Activated B cell treated with CpG ODN at 0.5 μM for 24 hours (primary cell): ENCODE measurements at regions not wholly inside any gene's neighbourhood (a gene's known extent, or its start where the extent isn't known, plus 50 kb on each side); places are given as distances from the start of the nearest gene placed in this dataset.

ENCODE experiments used
- ATAC-seq: fragments of 200-7000 bp; cut with Tn5 transposase; one replicate; pipeline ENCODE4 v1.10.0; 2021; ENCODE audit warnings: low read depth, mild to moderate bottlenecking, moderate library complexity
- CTCF ChIA-PET: fragments of 350-600 bp; sonication (Branson Sonifier 250); formaldehyde crosslinking; loops from one replicate; lab custom pipeline; 2021; ENCODE audit warnings: antibody characterized with exemption; lab: Charles Lee
- POLR2A ChIA-PET: fragments of 350-600 bp; sonication (Branson Sonifier 250); formaldehyde crosslinking; loops from one replicate; lab custom pipeline; 2021; ENCODE audit warnings: antibody characterized with exemption; lab: Charles Lee
- DNase-seq: peaks from one replicate; pipeline ENCODE4 v3.0.0; 2022
- H3K27ac Mint-ChIP-seq: one replicate; pipeline ENCODE4 v1.8.0; 2020; ENCODE audit warnings: mixed read lengths
- H3K27me3 Mint-ChIP-seq: one replicate; pipeline ENCODE4 v1.8.0; 2021; ENCODE audit warnings: mixed read lengths
- H3K36me3 Mint-ChIP-seq: one replicate; pipeline ENCODE4 v1.8.0; 2021; ENCODE audit warnings: low read depth, mixed read lengths
- H3K4me1 Mint-ChIP-seq: one replicate; pipeline ENCODE4 v1.8.0; 2021; ENCODE audit warnings: mixed read lengths
- H3K4me3 Mint-ChIP-seq: one replicate; pipeline ENCODE4 v1.8.0; 2020; ENCODE audit warnings: mild to moderate bottlenecking, mixed read lengths
- H3K9me3 Mint-ChIP-seq: one replicate; pipeline ENCODE4 v1.8.0; 2020; ENCODE audit warnings: mixed read lengths
- CTCF ChIP-seq: fragments of 200-600 bp; IDR thresholded peaks from one replicate; pipeline ENCODE4 v1.8.0; 2022; ENCODE audit warnings: antibody characterized with exemption, mild to moderate bottlenecking
- intact Hi-C: fragments of 100-400 bp; cut with micrococcal nuclease; formaldehyde crosslinking; loops from one replicate; pipeline ENCODE4 v1.15.1; 2024

GRCh38 chr2:9738062-9738461 is 105.2 kb upstream of the TAF1B start:
- Mint-ChIP-seq H3K4me1 (peaks cover 7% of the 10 kb centered on the region), H3K4me3 (no peak overlapping the region), H3K27me3 (peaks cover 4% of the 10 kb centered on the region), H3K36me3 (no peaks in the 10 kb centered on the region), H3K27ac (no peak overlapping the region), H3K9me3 (peaks cover 9% of the 10 kb centered on the region)
- ATAC-seq (no peak), DNase-seq (no peak)
- POLR2A ChIA-PET = interaction anchor here (0.6 kb wide), 1 partner anchor 10 kb away, joined by 3 read pairs; no protein-coding TSS in a partner anchor
- TF ChIP-seq CTCF = no peak
- CTCF ChIA-PET = no interaction called here
- intact Hi-C loops = no loop called here

GRCh38 chr2:9738535-9739496 is 104.5 kb upstream of the TAF1B start:
- ChIA-PET CTCF (no interaction called here), POLR2A (interaction anchor here (0.6 kb wide), 1 partner anchor 9 kb away, joined by 3 read pairs; no protein-coding TSS in a partner anchor)
- DNase-seq (no peak), ATAC-seq (peak; percentile 14)
- TF ChIP-seq CTCF = no peak
- Mint-ChIP-seq H3K27ac (peak overlapping the region; percentile 51), H3K27me3 (peaks cover 4% of the 10 kb centered on the region), H3K4me3 (peak overlapping the region; percentile 81), H3K9me3 (peaks cover 9% of the 10 kb centered on the region), H3K36me3 (no peaks in the 10 kb centered on the region), H3K4me1 (peaks cover 7% of the 10 kb centered on the region)
- intact Hi-C loops = no loop called here

- peaks cover 4% of the 10 kb centered on the region for H3K27me3 Mint-ChIP-seq
- H3K27ac Mint-ChIP-seq = peak overlapping the region; percentile 51
- H3K36me3 Mint-ChIP-seq = no peaks in the 10 kb centered on the region
- no peak for DNase-seq
- peak overlapping the region; percentile 81 for H3K4me3 Mint-ChIP-seq
- H3K4me1 Mint-ChIP-seq = peaks cover 7% of the 10 kb centered on the region
- ChIA-PET POLR2A (no interaction called here), CTCF (no interaction called here)
- H3K9me3 Mint-ChIP-seq = peaks cover 5% of the 10 kb centered on the region
- peak; percentile 70 for ATAC-seq
- TF ChIP-seq CTCF = no peak
- intact Hi-C loops = no loop called here
These were observed 103.7 kb upstream of the TAF1B start for GRCh38 chr2:9739531-9739964.

- DNase-seq (no peak), ATAC-seq (no peak)
- intact Hi-C loops = no loop called here
- no peak overlapping the region for H3K4me3 Mint-ChIP-seq
- peaks cover 7% of the 10 kb centered on the region for H3K4me1 Mint-ChIP-seq
- CTCF ChIA-PET = no interaction called here
- no peak for TF ChIP-seq CTCF
- H3K9me3 Mint-ChIP-seq = no peaks in the 10 kb centered on the region
- no peak overlapping the region for H3K27ac Mint-ChIP-seq
- POLR2A ChIA-PET = no interaction called here
- H3K27me3 Mint-ChIP-seq = peaks cover 9% of the 10 kb centered on the region
- H3K36me3 Mint-ChIP-seq = no peaks in the 10 kb centered on the region
These were observed 102.7 kb upstream of the TAF1B start for GRCh38 chr2:9740382-9741073.

GRCh38 chr2:9741110-9741509 is 102.2 kb upstream of the TAF1B start:
- intact Hi-C loops = no loop called here
- TF ChIP-seq CTCF = no peak
- H3K4me3 Mint-ChIP-seq = no peak overlapping the region
- H3K9me3 Mint-ChIP-seq = no peaks in the 10 kb centered on the region
- H3K36me3 Mint-ChIP-seq = no peaks in the 10 kb centered on the region
- no peak for DNase-seq
- POLR2A ChIA-PET = no interaction called here
- CTCF ChIA-PET = no interaction called here
- ATAC-seq = no peak
- H3K27me3 Mint-ChIP-seq = peaks cover 9% of the 10 kb centered on the region
- no peak overlapping the region for H3K27ac Mint-ChIP-seq
- peaks cover 7% of the 10 kb centered on the region for H3K4me1 Mint-ChIP-seq
